ENCODE measurements at regions not wholly inside any gene's neighbourhood (a gene's known extent, or its start where the extent isn't known, plus 50 kb on each side); places are given as distances from the start of the nearest gene placed in this dataset.
"Not testable (repeated sequence)": the region's sequence is repeated elsewhere in the genome, so short reads cannot be mapped to it uniquely, and the experiment has no call there.

DNA sequence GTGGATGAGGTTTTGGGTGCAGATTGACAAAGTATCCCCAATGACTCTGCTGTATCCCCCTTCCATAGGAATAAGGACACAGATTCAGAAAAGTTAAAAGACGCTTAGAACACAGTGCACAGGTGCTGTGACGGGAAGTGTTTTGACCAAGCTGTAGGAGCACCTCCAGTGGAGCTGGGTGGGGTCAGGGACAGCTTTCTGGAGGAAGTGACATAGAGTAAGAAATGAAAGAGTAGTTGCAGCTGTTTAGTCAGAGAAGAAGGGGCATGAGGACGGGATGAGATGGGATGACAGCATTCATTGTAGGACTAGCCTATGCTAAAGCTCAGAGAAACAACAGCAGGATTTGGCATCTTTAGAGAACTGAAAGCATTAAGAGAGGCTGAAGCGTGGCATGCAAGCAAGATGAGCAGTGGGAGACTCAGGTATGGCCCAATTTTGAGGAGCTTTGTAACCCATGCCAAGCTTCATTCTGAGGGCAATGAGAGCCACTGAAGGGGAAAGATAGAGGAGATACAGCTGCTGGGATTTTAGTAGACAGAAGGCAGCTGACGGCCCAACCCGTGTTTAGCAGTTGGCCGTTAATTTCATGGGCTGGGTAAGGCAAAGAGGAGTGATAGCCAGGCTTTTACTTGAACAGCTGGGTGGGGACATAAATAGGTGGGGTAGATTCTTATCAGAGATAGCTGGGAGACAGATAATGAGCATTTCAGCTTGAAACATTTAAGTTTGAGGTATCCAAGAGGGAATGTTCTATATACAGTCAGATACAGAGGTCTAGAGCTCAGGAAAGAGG lies 131.8 kb upstream of the KRAS start:
- DNase-seq: peak; percentile 63

DNA sequence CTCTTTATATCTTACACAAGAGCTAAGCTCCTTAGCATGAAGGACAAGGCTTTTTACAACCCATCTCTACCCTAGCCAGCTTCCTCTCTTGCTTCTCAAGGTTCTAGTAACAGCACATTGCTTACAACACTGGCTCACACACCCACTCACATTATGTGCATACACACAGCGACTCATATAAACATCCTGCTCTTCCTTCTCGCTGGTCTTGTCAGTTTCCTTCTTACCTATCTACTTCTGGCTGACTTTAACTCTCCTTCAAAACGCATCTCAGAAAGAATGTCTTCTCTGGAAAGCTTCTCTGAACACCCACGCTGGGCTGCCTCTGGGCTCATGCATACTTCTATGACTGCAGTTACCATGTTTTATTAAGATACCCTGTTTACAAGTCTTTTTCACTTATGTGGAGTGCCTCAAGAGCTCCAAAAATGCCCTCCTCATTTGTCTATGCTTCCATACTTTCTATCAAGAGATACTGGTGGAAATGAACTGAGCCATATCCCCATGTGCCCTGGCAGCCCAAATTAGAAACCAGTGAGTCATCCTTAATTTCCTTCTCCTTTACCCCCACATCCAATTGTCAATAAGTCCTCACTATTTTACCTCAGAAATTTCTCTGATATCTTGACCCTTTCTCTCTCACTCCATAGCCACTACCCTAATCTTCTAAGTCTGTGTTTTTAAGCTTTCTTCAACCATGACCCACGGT lies 126.9 kb upstream of the KRAS start:
- peak; percentile 63 for DNase-seq

DNA sequence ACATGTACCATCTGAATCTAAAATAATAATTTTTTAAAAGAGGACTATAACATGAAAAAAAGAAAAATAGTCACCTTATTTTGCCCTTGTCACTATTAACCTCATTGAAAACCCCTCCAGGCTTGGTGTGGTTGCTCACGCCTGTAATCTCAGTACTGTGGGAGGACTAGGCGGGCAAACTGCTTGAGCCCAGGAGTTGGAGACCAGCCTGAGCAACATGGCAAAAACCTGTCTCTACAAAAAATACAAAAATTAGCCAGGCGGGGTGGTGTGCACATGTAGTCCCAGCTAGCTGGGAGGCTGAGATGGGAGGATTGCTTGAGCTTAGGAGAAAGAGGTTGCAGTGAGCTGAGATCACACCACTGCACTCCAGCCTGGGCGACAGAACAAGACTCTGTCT lies 126.3 kb upstream of the KRAS start:
- peak; percentile 13 for DNase-seq

DNA sequence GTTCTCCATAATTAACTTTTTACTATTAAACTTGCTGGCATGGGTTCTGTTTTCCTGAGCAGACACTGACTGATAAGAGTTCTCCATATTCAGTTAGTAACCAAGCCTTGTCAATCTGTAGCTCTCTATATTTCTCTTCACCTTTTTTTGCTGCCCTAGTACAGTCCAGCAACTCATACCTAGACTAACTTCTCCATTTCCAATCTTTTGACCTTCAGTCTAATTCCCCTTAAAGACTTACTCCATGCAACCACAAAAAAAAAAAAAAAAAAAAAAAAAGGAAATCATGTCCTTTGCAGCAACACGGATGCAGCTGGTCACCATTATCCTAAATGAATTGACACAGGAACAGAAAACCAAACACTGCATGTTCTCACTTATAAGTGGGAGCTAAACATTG lies 125.7 kb upstream of the KRAS start:
- DNase-seq: no peak

DNA sequence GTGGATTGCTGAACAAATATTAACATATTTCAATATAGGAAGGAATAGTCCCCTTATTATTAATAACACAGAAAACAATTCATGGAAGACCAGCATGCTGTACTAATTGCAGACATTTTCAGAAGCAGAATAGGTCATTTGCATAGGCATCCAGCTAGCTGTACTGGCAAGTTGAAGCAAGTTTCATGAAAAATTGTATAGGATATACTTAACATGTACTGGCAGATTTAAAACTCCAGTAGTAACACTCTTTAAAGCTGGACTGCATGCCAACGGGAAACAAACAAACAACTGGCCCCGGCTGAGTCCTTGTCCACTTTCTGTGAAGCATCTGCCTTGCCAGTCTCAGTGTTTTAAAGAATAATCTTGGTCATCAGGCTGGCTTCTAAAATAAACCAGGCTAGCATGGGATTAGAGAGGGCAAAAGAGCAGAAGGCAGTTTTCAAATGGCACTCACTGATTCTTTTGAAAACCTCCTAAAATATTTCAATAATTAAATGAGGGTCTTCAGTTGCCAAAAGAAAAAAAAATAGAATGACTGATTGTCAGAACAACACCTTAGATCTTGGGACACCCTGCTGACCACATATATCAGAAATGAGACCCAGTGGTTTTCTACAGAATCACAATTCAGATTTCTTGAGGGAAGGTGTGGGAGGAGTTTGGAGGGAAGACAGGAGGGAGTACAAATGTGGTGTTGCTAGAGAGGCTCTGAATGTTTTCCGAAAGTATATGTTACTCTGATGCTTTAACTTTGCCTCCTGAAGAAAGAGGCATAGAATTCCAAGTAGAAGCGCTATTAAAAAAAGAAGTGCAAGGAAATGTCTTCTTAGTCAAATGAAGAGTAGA lies 122.5 kb upstream of the KRAS start:
- no peak for DNase-seq

DNA sequence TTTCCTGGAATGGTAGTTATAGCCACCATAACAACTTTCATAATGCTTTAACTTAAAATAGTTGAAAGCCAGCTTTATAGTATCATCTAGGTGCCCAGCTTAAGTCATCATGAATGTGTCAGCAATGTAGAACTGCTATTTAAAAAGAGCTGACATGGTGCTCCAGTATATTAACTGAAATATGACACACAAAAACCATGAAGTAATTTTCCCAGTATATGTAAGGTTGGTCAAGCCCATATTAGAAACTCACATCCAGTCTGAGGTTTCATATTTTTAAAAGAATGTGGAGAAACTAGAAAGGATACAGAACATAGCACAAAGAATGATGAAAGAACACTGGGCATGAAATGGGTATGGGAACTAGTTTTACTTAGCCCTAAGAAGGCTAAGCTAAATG lies 121.3 kb upstream of the KRAS start:
- DNase-seq: no peak

DNA sequence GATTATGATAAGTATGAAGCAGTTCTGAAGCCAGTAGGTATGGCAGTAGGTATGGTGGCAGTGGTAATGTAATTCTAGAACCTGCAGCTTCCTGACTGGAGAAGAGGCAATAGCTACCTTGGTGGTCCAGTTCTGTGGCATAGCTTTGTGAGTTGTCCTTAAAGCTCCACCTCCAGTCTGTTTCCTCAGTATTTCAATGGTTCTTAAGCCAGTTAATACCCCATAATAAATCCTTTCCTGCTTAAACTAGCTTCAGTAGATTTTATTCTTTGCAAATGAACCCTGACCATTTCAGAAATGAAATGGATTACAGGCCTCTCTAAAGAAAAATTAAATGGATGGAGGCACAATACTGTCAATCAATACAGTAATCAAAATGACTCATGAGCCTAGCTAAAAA lies 117.8 kb upstream of the KRAS start:
- no peak for DNase-seq

DNA sequence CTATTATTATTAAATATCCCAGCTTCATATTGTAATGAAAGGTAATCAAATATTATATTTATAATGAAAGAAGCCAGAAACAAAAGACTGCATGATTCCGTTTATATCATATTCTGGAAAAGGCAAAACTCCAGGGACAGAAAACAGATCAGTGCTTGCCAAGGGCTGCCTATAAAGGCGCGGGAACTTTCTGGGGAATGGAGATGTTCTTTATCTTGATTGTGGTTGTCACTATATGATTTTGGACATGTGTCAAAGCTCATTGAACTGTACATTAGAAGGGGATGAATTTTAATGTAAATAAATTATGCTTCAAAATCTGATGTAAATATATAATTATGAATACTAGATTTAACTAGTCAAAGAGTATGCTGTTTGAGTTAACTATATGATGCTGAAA lies 115.4 kb upstream of the KRAS start:
- no peak for DNase-seq

DNA sequence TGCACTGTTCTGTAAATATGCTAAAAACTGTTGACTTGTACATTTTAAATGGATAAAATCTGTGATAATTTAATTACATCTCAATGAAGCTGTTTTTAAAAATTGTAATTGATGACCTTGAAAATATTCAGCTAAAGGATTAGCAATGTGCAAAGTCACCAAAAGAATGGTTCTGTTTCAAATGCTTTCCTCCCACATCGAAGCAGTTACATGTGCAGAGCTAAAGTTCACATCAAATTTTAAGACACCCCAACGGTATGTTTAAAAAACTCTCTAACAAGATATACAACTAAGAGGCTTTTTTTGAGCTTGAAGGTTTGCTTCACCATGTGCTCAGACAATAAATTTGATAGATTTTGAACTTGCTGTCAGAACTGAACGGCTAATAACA lies 114.6 kb upstream of the KRAS start:
- DNase-seq: no peak

DNA sequence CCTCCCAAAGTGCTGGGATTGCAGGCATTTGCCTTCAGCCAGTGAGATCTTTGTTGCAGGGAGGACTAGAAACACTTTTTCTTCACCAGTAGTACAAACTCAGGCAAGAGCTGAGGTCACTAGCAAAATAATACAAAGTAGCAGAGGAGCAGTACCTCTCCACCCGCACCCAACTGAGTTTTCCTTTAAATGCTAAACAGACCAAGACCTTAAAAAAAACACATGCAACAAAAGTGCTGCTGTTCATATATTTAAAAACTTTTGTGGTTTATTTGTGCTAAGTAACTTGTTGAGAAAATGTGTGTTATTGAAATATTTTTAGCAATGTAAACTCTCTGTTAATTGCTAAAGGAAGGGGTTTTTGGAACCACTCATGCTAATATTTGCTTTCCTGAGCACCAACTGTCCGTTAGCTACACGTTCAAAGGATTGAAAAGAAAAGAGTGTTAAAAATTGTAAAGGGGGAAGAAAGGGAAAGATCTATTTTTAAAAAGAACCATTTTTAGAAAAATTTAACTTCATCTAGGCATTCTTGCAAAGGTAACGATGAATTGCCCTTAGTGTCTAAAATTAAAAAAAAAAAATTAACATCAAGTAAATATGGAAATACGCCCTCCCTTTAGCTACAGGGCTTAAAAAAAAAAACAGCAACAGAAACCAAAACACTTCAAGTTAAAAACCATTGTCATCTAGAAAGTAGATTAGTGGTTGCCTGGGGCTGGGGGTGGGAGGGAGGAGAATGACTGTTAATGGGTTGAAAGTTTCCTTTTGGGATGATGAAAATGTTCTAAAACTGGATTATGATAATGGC lies 114.0 kb upstream of the KRAS start:
- DNase-seq: peak; percentile 35

DNA sequence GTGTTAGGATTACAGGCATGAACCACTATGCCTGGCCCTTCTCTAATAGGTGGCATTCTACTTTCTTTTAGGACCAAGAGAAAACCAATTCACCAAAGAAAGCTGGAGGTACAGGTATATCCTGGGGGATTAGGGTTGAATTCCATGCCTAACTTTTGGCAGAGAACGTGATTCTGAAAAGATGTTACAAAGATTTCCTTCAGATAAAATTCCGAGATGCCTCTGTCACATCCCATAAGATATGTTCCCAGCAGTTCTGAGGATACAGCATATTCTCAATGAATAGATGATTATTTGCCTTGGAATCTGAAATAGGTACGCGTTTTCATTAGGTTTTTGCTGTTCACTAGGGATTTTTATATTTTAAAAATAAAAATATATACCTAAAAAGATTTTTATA lies 111.9 kb upstream of the KRAS start:
- no peak for DNase-seq

DNA sequence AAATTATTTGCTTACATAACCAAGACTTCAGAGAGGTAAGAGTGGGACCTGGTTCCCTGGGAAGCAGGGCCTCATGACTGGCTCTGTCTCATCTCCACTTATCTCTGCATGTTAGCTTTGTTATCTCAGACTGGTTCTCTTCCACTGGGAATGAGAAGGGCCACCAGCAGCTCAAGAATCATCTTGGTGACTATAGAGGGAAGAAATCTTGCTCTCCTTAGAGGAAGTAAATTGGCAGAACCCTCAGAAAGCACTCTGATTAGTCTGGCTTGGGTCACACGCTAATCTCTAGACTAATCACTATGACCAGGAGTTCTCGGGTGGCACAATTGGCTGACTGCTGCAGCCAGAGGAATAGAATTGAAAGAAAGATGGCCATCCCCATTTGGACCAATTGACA lies 110.8 kb upstream of the KRAS start:
- no peak for DNase-seq

DNA sequence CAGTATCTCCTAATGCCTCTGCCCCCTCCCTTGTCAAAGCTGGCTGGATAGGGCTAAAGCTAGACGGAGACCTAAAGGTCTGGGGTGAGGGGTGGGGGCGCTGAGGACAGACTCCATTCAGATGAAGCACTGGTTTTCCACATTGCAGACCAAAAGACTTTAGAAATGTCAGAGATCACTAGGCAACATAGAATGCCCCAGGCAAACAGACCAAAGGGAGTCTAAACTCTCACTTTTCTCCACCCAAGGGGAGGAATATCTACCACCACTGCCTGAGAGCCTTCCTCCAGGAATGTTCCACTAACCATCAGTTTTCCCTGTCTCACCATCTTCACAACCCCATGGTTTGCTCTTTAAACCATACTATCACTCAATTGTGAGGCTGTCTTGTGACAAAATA lies 106.9 kb upstream of the KRAS start:
- no peak for DNase-seq

DNA sequence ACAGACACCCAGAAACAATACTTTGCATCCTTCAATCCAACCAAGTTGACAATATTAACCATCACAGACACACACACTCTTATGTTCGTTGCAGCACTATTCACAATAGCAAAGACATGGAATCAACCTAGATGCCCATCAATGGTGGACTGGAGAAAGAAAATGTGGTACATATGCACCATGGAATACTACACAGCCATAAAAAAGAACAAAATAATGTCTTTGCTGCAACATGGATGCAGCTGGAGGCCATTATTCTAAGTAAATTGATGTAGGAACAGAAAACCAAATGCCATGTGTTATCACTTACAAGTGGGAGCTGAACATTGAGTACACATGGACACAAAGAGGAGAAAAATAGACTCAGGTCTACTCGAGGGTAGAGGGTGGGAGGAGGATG lies 102.2 kb upstream of the KRAS start:
- DNase-seq: not testable (repeated sequence)

DNA sequence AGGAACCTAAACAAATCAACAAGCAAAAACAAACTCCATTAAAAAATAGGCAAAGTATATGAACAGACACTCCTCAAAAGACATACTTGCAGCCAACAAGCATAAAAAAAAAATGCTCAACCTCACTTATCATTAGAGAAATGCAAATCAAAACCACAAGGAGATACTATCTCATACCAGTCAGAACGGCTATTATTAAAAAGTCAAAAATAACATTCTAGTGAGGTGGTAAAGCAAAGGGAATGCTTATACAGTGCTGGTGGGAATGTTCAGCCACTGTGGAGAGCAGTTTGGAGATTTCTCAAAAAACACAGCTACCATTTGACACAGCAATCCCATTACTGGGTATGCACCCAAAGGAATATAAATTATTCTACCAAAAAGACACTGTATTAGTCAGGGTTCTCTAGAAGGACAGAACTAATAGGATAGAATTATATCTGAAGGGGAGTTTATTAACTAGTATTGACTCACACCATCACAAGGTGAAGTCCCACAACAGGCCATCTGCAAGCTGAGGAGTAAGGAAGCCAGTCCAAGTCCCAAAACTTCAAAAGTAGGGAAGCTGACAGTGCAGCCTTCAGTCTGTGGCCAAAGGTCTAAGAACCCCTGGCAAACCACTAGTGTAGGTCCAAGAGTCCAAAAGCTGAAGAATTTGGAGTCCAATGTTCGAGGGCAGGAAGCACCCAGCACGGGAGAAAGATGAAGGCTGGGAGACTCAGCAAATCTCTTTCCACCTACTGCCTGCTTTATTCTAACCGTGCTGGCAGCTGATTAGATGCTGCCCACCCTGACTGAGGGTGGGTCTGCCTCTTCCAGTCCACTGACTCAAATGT lies 101.6 kb upstream of the KRAS start:
- no peak for DNase-seq

DNA sequence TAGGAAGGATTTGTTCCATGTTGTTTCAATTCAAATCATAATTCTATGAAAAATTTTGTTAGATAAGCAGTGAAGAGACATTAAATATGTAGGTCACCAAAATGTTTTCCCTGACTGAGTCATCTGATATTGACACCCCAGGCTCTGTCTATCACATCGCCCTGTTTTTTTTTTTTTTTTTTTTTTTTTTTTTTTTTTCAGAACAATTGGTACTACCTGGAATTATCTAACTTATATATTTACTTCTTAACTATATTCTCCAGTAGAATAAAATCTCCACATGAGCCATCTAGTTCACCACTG lies 97.8 kb upstream of the KRAS start:
- DNase-seq: no peak

DNA sequence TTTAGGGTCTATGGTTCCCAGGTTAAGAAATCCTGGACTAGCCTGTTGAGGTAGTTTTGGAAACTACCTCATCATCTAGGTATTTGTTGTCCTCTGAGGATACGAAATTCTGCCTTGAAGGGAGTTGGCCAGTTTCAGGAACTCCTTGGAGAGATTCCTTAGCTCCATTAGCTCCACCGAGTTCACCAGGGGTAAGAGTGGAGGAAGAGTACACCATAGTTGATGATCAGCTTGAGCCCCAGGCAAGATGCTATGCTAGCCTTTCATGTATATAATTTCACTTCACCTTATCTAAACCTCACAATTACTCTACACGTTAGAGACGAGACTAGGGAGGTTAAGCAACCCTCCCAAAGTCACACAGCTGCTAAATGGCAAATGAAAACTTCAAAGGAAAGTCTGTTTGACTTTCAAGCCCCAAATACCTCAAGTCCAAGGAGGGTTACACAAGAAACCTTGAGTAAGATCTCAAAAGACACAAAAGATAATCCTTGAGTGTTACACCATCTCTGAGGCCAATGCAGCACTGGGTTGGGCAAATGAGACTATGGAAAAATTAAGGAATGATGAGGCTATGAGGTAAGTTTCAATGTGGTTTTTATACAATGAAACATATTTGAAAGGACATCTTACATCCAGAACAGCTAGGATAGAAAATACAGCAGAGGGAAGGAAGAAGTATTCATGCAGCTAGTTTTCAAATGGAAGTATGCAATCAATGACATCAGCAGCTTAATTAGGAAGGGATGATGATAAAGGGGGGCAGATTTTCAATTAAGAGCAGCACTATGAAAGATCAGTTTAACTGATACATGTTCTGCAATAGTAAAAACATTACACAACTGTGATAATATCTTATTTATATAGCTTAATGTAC lies 97.2 kb upstream of the KRAS start:
- DNase-seq: no peak

DNA sequence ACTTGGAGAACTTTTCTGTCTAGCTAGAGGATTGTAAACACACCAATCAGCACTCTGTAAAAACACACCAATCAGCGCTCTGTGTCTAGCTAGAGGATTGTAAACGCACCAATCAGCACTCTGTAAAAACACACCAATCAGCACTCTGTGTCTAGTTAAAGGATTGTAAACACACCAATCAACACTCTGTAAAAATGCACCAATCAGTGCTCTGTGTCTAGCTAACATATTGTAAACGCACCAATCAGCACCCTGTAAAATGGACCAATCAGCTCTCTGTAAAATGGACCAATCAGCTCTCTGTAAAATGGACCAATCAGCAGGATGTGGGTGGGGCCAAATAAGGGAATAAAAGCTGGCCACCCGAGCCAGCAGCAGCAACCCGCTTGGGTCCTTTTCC lies 91.1 kb upstream of the KRAS start:
- DNase-seq: not testable (repeated sequence)

DNA sequence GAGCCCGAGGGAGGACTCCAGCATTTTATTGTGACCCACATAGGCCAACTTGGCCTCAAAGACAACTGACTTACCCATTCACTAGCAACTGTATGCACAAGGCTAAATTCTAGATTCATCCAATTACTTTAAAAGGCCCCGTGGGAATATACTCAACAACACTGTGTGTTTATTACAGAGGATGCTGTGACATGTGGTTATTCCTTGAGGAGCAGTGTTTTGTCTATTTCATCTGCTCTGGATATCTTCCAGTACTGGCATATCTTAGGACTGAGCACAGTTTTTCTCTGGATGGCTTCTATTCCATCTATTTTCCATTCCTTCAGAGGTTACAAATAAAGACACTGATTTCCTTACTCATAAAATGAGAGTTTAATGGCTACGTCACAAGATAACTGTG lies 87.2 kb upstream of the KRAS start:
- no peak for DNase-seq

DNA sequence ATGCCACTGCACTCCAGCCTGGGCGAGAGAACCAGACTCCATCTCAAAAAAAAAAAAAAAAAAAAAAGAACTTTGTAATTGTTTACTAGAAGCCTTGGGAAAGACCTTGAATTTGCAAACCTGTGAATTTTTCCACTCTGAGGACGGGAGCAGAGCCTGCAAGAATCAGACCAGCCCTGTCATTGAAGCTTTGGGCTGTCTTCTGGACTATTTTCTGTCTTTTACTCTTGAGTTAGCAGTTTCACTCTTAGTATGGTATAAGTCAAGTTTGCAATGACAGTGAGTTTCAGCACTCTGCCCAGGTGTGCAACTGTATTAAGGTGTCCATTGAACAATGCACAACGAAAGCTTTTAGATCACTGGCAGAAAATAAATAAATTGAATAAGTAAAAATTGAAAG lies 81.4 kb upstream of the KRAS start:
- no peak for DNase-seq

DNA sequence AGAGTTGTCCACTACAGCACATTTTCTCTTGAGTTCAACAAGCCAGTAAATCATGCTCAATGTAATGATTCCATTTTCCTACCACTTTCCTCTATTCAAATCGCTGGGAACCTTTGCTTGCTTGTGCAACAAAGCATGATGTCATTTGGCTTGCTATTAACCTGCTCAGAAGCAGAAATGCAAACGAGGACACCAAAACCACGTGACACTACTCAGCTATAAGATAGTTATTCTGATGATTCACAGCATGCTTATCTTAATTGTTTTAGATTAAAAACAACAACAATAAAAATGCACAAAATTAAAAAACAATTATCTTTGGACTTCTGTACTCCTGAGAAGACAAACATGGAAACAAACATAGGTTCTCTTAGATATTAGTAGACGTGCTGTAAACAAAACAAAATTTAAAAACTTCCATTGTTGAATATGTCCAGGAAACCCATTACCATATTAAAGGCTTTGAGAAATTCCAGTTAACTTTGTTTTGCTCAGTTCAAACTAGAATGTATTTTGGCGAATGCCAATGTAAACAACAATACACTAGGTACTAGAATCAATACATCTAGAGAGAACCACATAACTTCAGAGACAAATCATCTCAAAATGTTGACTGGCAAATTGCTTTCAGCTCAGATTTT lies 77.5 kb upstream of the KRAS start:
- no peak for DNase-seq
